ENCODE measurements at regions not wholly inside any gene's neighbourhood (a gene's known extent, or its start where the extent isn't known, plus 50 kb on each side); places are given as distances from the start of the nearest gene placed in this dataset.
A peak's percentile ranks its signal among the peaks of the same experiment; 100 is the strongest.

DNA sequence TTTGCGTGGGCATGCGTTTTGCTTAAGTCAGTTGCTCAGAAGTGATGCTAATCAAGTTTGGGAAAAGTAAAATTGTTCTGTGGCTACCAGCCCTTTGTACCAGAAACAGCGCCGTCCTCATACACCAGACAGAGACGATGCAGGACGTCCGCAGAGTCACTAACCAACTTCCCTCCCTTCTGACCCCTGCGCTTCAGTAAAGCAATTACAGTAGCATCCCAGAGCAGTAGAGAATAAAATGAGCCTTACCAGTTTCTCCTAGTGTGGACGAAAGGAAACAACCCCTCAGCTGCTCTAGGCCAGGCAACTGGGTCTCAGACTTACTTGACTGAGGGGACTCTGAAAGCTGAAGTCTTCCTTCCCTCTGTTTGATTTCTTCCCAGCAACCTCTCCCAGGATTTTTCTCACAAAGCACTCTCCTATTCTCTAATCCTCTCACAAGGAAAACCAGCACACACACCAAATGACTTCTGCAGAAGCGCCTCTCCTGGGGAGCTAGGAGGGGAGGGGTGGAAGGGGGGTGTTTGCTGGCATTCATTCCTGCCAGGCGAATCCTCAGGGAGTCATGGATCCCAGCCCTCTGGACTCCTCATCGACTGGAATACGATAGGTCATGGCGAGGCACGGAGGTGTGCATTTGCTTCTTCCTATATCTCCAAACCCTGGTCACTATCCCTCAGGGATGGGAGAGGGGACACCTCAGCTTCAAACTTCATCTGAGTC is 56.0 kb upstream of the MID1 start:
- DNase-seq (peak in 2 of 3 donors; percentile 5 to 15), ATAC-seq (ENCODE audit: insufficient read depth, low FRiP score) (no peak)
- Histone ChIP-seq H3K27me3 (ENCODE audit: control insufficient read depth in 3 of 3, insufficient read depth in 3 of 3, low read length in 2 of 3) (peaks cover 3 to 45% (median 23%) of the 10 kb centered on the region in 3 donors), H3K36me3 (ENCODE audit: control insufficient read depth in 4 of 4, insufficient read depth in 4 of 4, low read length in 4 of 4) (no peaks in the 10 kb centered on the region), H3K4me1 (ENCODE audit: control insufficient read depth in 5 of 5, insufficient read depth in 5 of 5, low read length in 5 of 5) (peaks cover 0 to 7% (median 0%) of the 10 kb centered on the region in 5 donors), H3K27ac (ENCODE audit: low read depth in 1 of 2, low read length in 1 of 2) (no peak overlapping the region), H3K9me3 (ENCODE audit: control insufficient read depth in 4 of 4, insufficient read depth in 3 of 4, low read length in 3 of 4) (no peaks in the 10 kb centered on the region), H3K4me3 (no peak overlapping the region), H3K9ac (ENCODE audit: insufficient read depth in 1 of 2, low read length in 2 of 2) (no peak overlapping the region)
- TF ChIP-seq, protein P1, sequence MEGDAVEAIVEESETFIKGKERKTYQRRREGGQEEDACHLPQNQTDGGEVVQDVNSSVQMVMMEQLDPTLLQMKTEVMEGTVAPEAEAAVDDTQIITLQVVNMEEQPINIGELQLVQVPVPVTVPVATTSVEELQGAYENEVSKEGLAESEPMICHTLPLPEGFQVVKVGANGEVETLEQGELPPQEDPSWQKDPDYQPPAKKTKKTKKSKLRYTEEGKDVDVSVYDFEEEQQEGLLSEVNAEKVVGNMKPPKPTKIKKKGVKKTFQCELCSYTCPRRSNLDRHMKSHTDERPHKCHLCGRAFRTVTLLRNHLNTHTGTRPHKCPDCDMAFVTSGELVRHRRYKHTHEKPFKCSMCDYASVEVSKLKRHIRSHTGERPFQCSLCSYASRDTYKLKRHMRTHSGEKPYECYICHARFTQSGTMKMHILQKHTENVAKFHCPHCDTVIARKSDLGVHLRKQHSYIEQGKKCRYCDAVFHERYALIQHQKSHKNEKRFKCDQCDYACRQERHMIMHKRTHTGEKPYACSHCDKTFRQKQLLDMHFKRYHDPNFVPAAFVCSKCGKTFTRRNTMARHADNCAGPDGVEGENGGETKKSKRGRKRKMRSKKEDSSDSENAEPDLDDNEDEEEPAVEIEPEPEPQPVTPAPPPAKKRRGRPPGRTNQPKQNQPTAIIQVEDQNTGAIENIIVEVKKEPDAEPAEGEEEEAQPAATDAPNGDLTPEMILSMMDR (IDR thresholded peaks at IDR 0.05; ENCODE audit: control extremely low read depth, extremely low read depth), result no peak
- WGBS, 2 donors, result 37 to 45% methylated on average over 15 of the region's 15 CpGs

DNA sequence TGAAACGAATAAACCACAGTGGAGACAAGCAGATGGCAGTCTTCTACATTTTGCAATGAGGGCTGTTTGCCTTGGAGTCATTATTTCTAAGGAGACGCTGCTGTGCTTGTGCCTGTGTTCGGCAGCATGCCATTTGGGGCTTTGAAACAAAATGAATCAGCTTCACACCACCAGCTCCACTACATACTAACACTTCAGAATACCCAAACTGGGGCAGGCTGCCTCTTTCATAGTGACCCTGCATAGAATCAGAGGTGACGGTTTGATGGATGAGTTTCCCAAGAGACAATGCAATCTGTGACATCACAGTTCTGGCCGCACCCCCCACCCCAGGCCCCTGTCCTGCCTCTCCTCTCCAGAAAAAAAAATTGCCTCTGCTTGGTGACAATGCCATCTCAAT is 57.1 kb upstream of the MID1 start:
- WGBS, 2 donors, result 59 to 66% methylated on average over 5 of the region's 5 CpGs
- Histone ChIP-seq H3K27me3 (ENCODE audit: control insufficient read depth in 3 of 3, insufficient read depth in 3 of 3, low read length in 2 of 3) (peaks cover 0 to 34% (median 20%) of the 10 kb centered on the region in 3 donors), H3K36me3 (ENCODE audit: control insufficient read depth in 4 of 4, insufficient read depth in 4 of 4, low read length in 4 of 4) (no peaks in the 10 kb centered on the region), H3K27ac (ENCODE audit: low read depth in 1 of 2, low read length in 1 of 2) (no peak overlapping the region), H3K4me1 (ENCODE audit: control insufficient read depth in 5 of 5, insufficient read depth in 5 of 5, low read length in 5 of 5) (peaks cover 0 to 7% (median 0%) of the 10 kb centered on the region in 5 donors), H3K9ac (ENCODE audit: insufficient read depth in 1 of 2, low read length in 2 of 2) (no peak overlapping the region), H3K4me3 (no peak overlapping the region), H3K9me3 (ENCODE audit: control insufficient read depth in 4 of 4, insufficient read depth in 3 of 4, low read length in 3 of 4) (no peaks in the 10 kb centered on the region)
- ATAC-seq (ENCODE audit: insufficient read depth, low FRiP score), result no peak
- TF ChIP-seq, protein P1 (IDR thresholded peaks at IDR 0.05; ENCODE audit: control extremely low read depth, extremely low read depth), result no peak
- DNase-seq, result peak; percentile 35 to 65 (median 56)

DNA sequence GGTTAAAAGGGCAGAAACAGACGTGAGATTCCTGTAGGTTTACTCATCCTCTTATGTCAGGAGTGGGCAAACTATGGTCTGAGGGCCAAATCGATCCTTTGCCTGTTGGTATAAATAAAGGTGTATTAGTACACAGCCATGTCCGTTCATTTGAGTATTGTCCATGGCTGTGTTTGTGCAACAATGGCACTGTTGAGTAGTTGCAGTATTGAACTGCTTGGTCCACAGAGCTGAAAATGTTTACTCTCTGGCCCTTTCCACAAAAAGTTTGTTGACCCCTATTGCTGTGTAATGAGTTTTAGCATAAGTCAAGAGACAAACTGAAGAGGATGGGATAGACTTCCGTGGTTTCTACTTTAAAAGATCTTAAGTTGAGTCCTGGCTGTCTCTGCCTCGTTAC is 59.0 kb upstream of the MID1 start:
- peaks cover 0 to 7% (median 0%) of the 10 kb centered on the region in 5 donors for H3K4me1 ChIP-seq (ENCODE audit: control insufficient read depth in 5 of 5, insufficient read depth in 5 of 5, low read length in 5 of 5)
- no peak overlapping the region for H3K9ac ChIP-seq (ENCODE audit: insufficient read depth in 1 of 2, low read length in 2 of 2)
- TF ChIP-seq, protein P1 (IDR thresholded peaks at IDR 0.05; ENCODE audit: control extremely low read depth, extremely low read depth), result no peak
- no peak for ATAC-seq (ENCODE audit: insufficient read depth, low FRiP score)
- no peaks in the 10 kb centered on the region for H3K36me3 ChIP-seq (ENCODE audit: control insufficient read depth in 4 of 4, insufficient read depth in 4 of 4, low read length in 4 of 4)
- peaks cover 0 to 32% (median 13%) of the 10 kb centered on the region in 3 donors for H3K27me3 ChIP-seq (ENCODE audit: control insufficient read depth in 3 of 3, insufficient read depth in 3 of 3, low read length in 2 of 3)
- no peak overlapping the region for H3K4me3 ChIP-seq
- 49 to 90% methylated on average over 5 of the region's 5 CpGs for WGBS, 2 donors
- no peak overlapping the region for H3K27ac ChIP-seq (ENCODE audit: low read depth in 1 of 2, low read length in 1 of 2)
- DNase-seq, result no peak
- no peaks in the 10 kb centered on the region for H3K9me3 ChIP-seq (ENCODE audit: control insufficient read depth in 4 of 4, insufficient read depth in 3 of 4, low read length in 3 of 4)

Data from lung (tissue), 11 donors.